Loucy (cell line): ENCODE measurements at regions not wholly inside any gene's neighbourhood (a gene's known extent, or its start where the extent isn't known, plus 50 kb on each side); places are given as distances from the start of the nearest gene placed in this dataset.

Source experiments
- H2AFZ ChIP-seq: fragments of 200-600 bp; sonication (generic); 2 replicates; pipeline ENCODE4 v1.6.0; 2016; ENCODE audit warnings: antibody characterized with exemption, mild to moderate bottlenecking, low read length, moderate library complexity
- H3F3A ChIP-seq: fragments of 200-600 bp; 2 replicates; pipeline ENCODE4 v1.6.0; 2016; ENCODE audit warnings: antibody characterized with exemption, low read depth, mild to moderate bottlenecking
- H3K27me3 ChIP-seq: fragments of 200-600 bp; sonication (generic); 2 replicates; pipeline ENCODE4 v1.6.1; 2014; ENCODE audit warnings: low read length, mild to moderate bottlenecking; ENCODE audit not compliant: insufficient read depth, poor library complexity, severe bottlenecking
- H3K36me3 ChIP-seq: fragments of 200-600 bp; sonication (generic); 2 replicates; pipeline ENCODE4 v1.6.1; 2016; ENCODE audit warnings: low read length; ENCODE audit not compliant: insufficient read depth
- H3K4me1 ChIP-seq: fragments of 200-600 bp; sonication (generic); 2 replicates; pipeline ENCODE4 v1.5.1; 2014; ENCODE audit warnings: low read length, mild to moderate bottlenecking; ENCODE audit not compliant: insufficient read depth, poor library complexity, severe bottlenecking
- H3K4me2 ChIP-seq: fragments of 200-600 bp; sonication (generic); 2 replicates; pipeline ENCODE4 v1.6.0; 2014; ENCODE audit warnings: antibody characterized with exemption, low read length, low read depth, mild to moderate bottlenecking; ENCODE audit not compliant: poor library complexity, severe bottlenecking
- H3K4me3 ChIP-seq: fragments of 200-600 bp; sonication (generic); 2 replicates; pipeline ENCODE4 v1.5.1; 2014; ENCODE audit warnings: low read length, mild to moderate bottlenecking, mixed read lengths; ENCODE audit not compliant: poor library complexity, severe bottlenecking
- H3K79me2 ChIP-seq: fragments of 200-600 bp; sonication (generic); 2 replicates; pipeline ENCODE4 v1.6.1; 2014; ENCODE audit warnings: low read length; ENCODE audit not compliant: insufficient read depth
- H3K9ac ChIP-seq: fragments of 200-600 bp; sonication (generic); 2 replicates; pipeline ENCODE4 v1.6.0; 2014; ENCODE audit warnings: mild to moderate bottlenecking, low read depth, low read length, moderate library complexity; ENCODE audit not compliant: poor library complexity, severe bottlenecking
- H3K9me2 ChIP-seq: fragments of 200-600 bp; sonication (generic); replicated peaks from 2 replicates; pipeline ENCODE4 v1.6.1; 2016; ENCODE audit warnings: low read depth, low read length, mixed read lengths
- H3K9me3 ChIP-seq: fragments of 200-600 bp; sonication (generic); 2 replicates; pipeline ENCODE4 v1.6.1; 2014; ENCODE audit warnings: mild to moderate bottlenecking, antibody characterized with exemption, low read length, low read depth; ENCODE audit not compliant: insufficient read depth
- H4K20me1 ChIP-seq: fragments of 200-600 bp; sonication (generic); 2 replicates; pipeline ENCODE4 v1.6.0; 2014; ENCODE audit warnings: antibody characterized with exemption, low read length, mild to moderate bottlenecking; ENCODE audit not compliant: insufficient read depth, poor library complexity, severe bottlenecking
- CTCF ChIP-seq: fragments of 200-600 bp; sonication (generic); conservative IDR thresholded peaks from 2 replicates; pipeline ENCODE4 v1.5.1; 2014; ENCODE audit warnings: mild to moderate bottlenecking, antibody characterized with exemption, low read length
- EZH2phosphoT487 ChIP-seq: fragments of 200-600 bp; IDR thresholded peaks from 2 replicates; pipeline ENCODE4 v1.6.1; 2018; ENCODE audit warnings: antibody characterized with exemption, mild to moderate bottlenecking, moderate library complexity, borderline replicate concordance

- no peak for TF ChIP-seq CTCF
- TF ChIP-seq EZH2phosphoT487 = no peak
- no peaks in the 10 kb centered on the region for H3K4me1 ChIP-seq
- no peak overlapping the region for H3K9ac ChIP-seq
- no peaks in the 10 kb centered on the region for H3K9me2 ChIP-seq
- H3K27me3 ChIP-seq = no peaks in the 10 kb centered on the region
- no peaks in the 10 kb centered on the region for H4K20me1 ChIP-seq
- H2AFZ ChIP-seq = no peak overlapping the region
- no peak overlapping the region for H3K4me3 ChIP-seq
- no peak overlapping the region for H3K4me2 ChIP-seq
- no peaks in the 10 kb centered on the region for H3F3A ChIP-seq
- no peaks in the 10 kb centered on the region for H3K79me2 ChIP-seq
- no peaks in the 10 kb centered on the region for H3K36me3 ChIP-seq
- H3K9me3 ChIP-seq = no peaks in the 10 kb centered on the region
These were observed 283.6 kb downstream of the CYP26B1 start for GRCh38 chr2:71864085-71864484.

GRCh38 chr2:71863396-71863795 lies 284.3 kb downstream of the CYP26B1 start:
- no peak overlapping the region for H3K4me2 ChIP-seq
- H3F3A ChIP-seq = no peaks in the 10 kb centered on the region

GRCh38 chr2:71862921-71863320 lies 284.7 kb downstream of the CYP26B1 start:
- no peak for TF ChIP-seq EZH2phosphoT487
- TF ChIP-seq CTCF = no peak

More at GRCh38 chr2:71863396-71863795, 284.3 kb downstream of the CYP26B1 start:
- Histone ChIP-seq H3K9me2 (no peaks in the 10 kb centered on the region), H3K79me2 (no peaks in the 10 kb centered on the region), H3K9me3 (no peaks in the 10 kb centered on the region), H3K9ac (no peak overlapping the region), H3K27me3 (no peaks in the 10 kb centered on the region), H3K4me3 (no peak overlapping the region), H4K20me1 (no peaks in the 10 kb centered on the region), H2AFZ (no peak overlapping the region), H3K36me3 (no peaks in the 10 kb centered on the region), H3K4me1 (no peaks in the 10 kb centered on the region)
- TF ChIP-seq EZH2phosphoT487 (no peak), CTCF (no peak)

More at GRCh38 chr2:71862921-71863320, 284.7 kb downstream of the CYP26B1 start:
- Histone ChIP-seq H2AFZ (no peak overlapping the region), H3F3A (no peaks in the 10 kb centered on the region), H4K20me1 (no peaks in the 10 kb centered on the region), H3K9me3 (no peaks in the 10 kb centered on the region), H3K9ac (no peak overlapping the region), H3K4me1 (no peaks in the 10 kb centered on the region), H3K36me3 (no peaks in the 10 kb centered on the region), H3K4me2 (no peak overlapping the region), H3K4me3 (no peak overlapping the region), H3K9me2 (no peaks in the 10 kb centered on the region), H3K79me2 (no peaks in the 10 kb centered on the region), H3K27me3 (no peaks in the 10 kb centered on the region)
